RWPE1 (cell line): ENCODE measurements at regions not wholly inside any gene's neighbourhood (a gene's known extent, or its start where the extent isn't known, plus 50 kb on each side); places are given as distances from the start of the nearest gene placed in this dataset.
A peak's percentile ranks its signal among the peaks of the same experiment; 100 is the strongest.

Experiments
- CTCF ChIA-PET: fragments of 350-600 bp; sonication (Branson Sonifier 250); formaldehyde crosslinking; extraction: SDS; loops from one replicate; lab custom pipeline; 2021; lab: Yijun Ruan, JAX
- POLR2A ChIA-PET: fragments of 400-600 bp; formaldehyde crosslinking; extraction: SDS; loops from one replicate; lab custom pipeline; 2020; ENCODE audit warnings: antibody characterized with exemption; ENCODE audit not compliant: low non-redundant PET; lab: Yijun Ruan, JAX
- DNase-seq: peaks from one replicate; pipeline ENCODE4 v3.0.0; 2012; ENCODE audit warnings: low spot score
- H3K27ac ChIP-seq: fragments of 450-650 bp; 2 replicates; pipeline ENCODE4 v1.5.1; 2017
- CTCF ChIP-seq: fragments of 450-650 bp; conservative IDR thresholded peaks from 2 replicates; pipeline ENCODE4 v1.5.1; 2017; ENCODE audit warnings: low read depth, mild to moderate bottlenecking

- DNase-seq, result peak; percentile 92
- POLR2A ChIA-PET, result no interaction called here
- CTCF ChIA-PET, result interaction anchor here (1.6 kb wide), 1 partner anchor 18 kb away, joined by 3 read pairs; no protein-coding TSS in a partner anchor
These were observed 161.9 kb downstream of the SUCLG1 start for GRCh38 chr2:84297155-84297554.

GRCh38 chr2:84293791-84294380 is 165.2 kb downstream of the SUCLG1 start:
- ChIA-PET POLR2A (no interaction called here), CTCF (interaction anchor here (0.5 to 0.6 kb wide), 2 partner anchors 199 to 466 kb away, joined by 3 to 4 read pairs; no protein-coding TSS in a partner anchor)
- DNase-seq, result no peak
- no peak for TF ChIP-seq CTCF
- H3K27ac ChIP-seq, result no peak overlapping the region

More at GRCh38 chr2:84297155-84297554, 161.9 kb downstream of the SUCLG1 start:
- no peak for TF ChIP-seq CTCF
- no peak overlapping the region for H3K27ac ChIP-seq

GRCh38 chr2:84292545-84292944 is 166.5 kb downstream of the SUCLG1 start:
- ChIA-PET POLR2A (no interaction called here), CTCF (interaction anchor here (1.0 kb wide), 1 partner anchor 324 kb away, joined by 3 read pairs; no protein-coding TSS in a partner anchor)
- no peak for DNase-seq
- no peak for TF ChIP-seq CTCF
- H3K27ac ChIP-seq, result no peak overlapping the region

GRCh38 chr2:84290537-84290936 is 168.5 kb downstream of the SUCLG1 start:
- H3K27ac ChIP-seq, result no peak overlapping the region
- ChIA-PET CTCF (interaction anchor here (0.8 kb wide), 1 partner anchor 81 kb away, joined by 4 read pairs; no protein-coding TSS in a partner anchor), POLR2A (no interaction called here)
- no peak for DNase-seq
- TF ChIP-seq CTCF, result no peak

GRCh38 chr2:84288293-84288692 is 170.8 kb downstream of the SUCLG1 start:
- POLR2A ChIA-PET, result no interaction called here
- H3K27ac ChIP-seq, result no peak overlapping the region
- TF ChIP-seq CTCF, result no peak
- CTCF ChIA-PET, result no interaction called here
- no peak for DNase-seq

- DNase-seq, result no peak
- ChIA-PET CTCF (no interaction called here), POLR2A (no interaction called here)
- H3K27ac ChIP-seq, result no peak overlapping the region
- no peak for TF ChIP-seq CTCF
These were observed 172.2 kb downstream of the SUCLG1 start for GRCh38 chr2:84286878-84287277.
